ENCODE measurements at regions not wholly inside any gene's neighbourhood (a gene's known extent, or its start where the extent isn't known, plus 50 kb on each side); places are given as distances from the start of the nearest gene placed in this dataset.

DNA sequence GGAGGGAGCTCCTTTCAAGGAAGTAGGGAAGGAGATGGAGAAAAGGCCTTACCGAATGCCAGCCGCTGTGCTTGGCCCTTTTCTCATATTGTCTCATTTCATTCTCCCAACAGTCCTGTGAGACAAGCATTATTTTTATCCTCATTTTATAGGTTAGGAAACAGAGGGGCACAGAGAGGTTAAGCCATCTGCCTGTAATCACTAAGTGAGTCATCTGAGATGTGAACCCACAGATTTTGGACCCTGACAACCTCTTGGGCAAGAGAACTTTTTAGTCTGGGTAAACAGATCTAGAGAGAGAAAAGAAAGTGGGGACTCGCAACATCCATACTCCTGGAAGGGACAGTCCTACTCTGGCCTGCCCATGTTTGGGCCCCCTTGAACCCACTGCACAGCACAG lies 91.7 kb upstream of the LCLAT1 start:
- DNase-seq (ENCODE audit: low read depth in 4 of 6, low spot score in 6 of 6): no peak
- Histone ChIP-seq H3K27ac (ENCODE audit: low read depth, low read length) (no peak overlapping the region), H3K36me3 (ENCODE audit: control insufficient read depth, insufficient read depth, low read length) (no peaks in the 10 kb centered on the region), H3K4me3 (ENCODE audit: low read depth, low read length) (no peak overlapping the region), H3K27me3 (ENCODE audit: control insufficient read depth, insufficient read depth, low read length) (no peaks in the 10 kb centered on the region), H3K4me1 (ENCODE audit: control insufficient read depth, insufficient read depth, low read length) (peaks cover 3% of the 10 kb centered on the region), H3K9me3 (ENCODE audit: control insufficient read depth, insufficient read depth, low read length) (no peaks in the 10 kb centered on the region)
- WGBS (ENCODE audit: insufficient coverage): 100% methylated on average over 1 of the region's 3 CpGs

DNA sequence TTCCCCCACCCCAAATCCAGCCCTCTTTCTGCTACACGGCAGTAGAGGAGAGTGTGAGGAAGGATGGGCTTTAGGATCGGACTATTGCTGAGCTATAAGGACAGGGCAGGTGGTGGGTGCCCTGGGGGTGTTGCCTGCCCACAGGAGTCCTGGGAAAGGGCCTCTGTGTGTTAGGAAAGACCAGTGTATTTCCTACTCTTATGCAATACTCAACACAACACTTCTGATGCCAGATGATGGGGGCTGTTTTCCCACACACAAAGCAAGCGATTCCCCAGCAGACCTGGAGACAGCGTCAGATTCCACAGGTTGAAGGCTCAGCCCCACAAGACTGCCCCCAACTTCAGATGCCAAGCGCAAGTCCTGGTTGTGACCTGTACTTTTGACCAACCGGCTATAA lies 91.0 kb upstream of the LCLAT1 start:
- WGBS (ENCODE audit: insufficient coverage): 100% methylated on average over 3 of the region's 6 CpGs
- H3K27me3 ChIP-seq (ENCODE audit: control insufficient read depth, insufficient read depth, low read length): no peaks in the 10 kb centered on the region
- no peaks in the 10 kb centered on the region for H3K36me3 ChIP-seq (ENCODE audit: control insufficient read depth, insufficient read depth, low read length)
- H3K4me1 ChIP-seq (ENCODE audit: control insufficient read depth, insufficient read depth, low read length): peaks cover 1% of the 10 kb centered on the region
- H3K4me3 ChIP-seq (ENCODE audit: low read depth, low read length): no peak overlapping the region
- H3K9me3 ChIP-seq (ENCODE audit: control insufficient read depth, insufficient read depth, low read length): no peaks in the 10 kb centered on the region
- H3K27ac ChIP-seq (ENCODE audit: low read depth, low read length): no peak overlapping the region
- no peak for DNase-seq (ENCODE audit: low read depth in 4 of 6, low spot score in 6 of 6)

DNA sequence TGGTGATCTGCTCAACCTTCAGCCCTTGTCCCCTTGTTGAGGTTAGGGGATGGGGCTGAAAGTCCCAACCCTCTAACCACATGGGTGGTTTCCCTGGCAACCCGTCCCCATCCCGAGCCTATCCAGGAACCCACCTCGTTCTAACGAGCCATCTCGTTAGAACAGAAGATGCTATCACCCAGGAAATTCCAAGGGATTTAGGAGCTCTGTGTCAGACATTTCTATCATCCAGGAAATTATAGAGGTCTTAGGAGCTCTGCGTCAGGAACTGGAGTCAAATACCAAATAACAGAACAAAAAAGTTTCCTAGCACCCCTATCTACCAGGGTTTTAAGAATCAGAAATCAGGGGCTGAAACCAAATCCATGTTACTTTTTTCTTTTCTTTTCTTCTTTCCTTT lies 90.3 kb upstream of the LCLAT1 start:
- Histone ChIP-seq H3K4me3 (ENCODE audit: low read depth, low read length) (no peak overlapping the region), H3K9me3 (ENCODE audit: control insufficient read depth, insufficient read depth, low read length) (no peaks in the 10 kb centered on the region), H3K27me3 (ENCODE audit: control insufficient read depth, insufficient read depth, low read length) (no peaks in the 10 kb centered on the region), H3K27ac (ENCODE audit: low read depth, low read length) (no peak overlapping the region), H3K36me3 (ENCODE audit: control insufficient read depth, insufficient read depth, low read length) (no peaks in the 10 kb centered on the region), H3K4me1 (ENCODE audit: control insufficient read depth, insufficient read depth, low read length) (no peaks in the 10 kb centered on the region)
- no peak for DNase-seq (ENCODE audit: low read depth in 4 of 6, low spot score in 6 of 6)
- 73% methylated on average over 3 of the region's 6 CpGs for WGBS (ENCODE audit: insufficient coverage)

DNA sequence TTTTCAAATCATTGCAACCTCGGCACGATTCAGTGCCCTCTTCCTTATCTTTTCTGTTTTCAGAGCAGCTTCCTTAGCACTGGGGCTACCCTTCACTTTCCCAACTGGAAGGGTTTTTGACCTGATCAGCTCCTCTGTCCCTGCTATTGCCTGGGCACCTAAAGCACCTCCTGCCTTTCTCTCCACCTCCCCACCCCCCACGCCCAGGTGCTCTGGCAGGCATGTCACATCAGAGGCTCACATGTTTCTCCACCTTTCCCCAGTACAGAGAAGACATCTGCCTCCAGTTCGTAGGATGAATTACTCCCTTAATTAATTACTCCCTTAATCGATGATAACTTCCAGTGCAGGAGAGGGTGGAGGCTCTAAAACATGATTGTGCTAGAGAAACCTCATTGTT lies 88.7 kb upstream of the LCLAT1 start:
- Histone ChIP-seq H3K9me3 (ENCODE audit: control insufficient read depth, insufficient read depth, low read length) (no peaks in the 10 kb centered on the region), H3K4me1 (ENCODE audit: control insufficient read depth, insufficient read depth, low read length) (no peaks in the 10 kb centered on the region), H3K36me3 (ENCODE audit: control insufficient read depth, insufficient read depth, low read length) (no peaks in the 10 kb centered on the region), H3K4me3 (ENCODE audit: low read depth, low read length) (no peak overlapping the region), H3K27ac (ENCODE audit: low read depth, low read length) (no peak overlapping the region), H3K27me3 (ENCODE audit: control insufficient read depth, insufficient read depth, low read length) (no peaks in the 10 kb centered on the region)
- 100% methylated on average over 2 of the region's 5 CpGs for WGBS (ENCODE audit: insufficient coverage)
- DNase-seq (ENCODE audit: low read depth in 4 of 6, low spot score in 6 of 6): no peak

DNA sequence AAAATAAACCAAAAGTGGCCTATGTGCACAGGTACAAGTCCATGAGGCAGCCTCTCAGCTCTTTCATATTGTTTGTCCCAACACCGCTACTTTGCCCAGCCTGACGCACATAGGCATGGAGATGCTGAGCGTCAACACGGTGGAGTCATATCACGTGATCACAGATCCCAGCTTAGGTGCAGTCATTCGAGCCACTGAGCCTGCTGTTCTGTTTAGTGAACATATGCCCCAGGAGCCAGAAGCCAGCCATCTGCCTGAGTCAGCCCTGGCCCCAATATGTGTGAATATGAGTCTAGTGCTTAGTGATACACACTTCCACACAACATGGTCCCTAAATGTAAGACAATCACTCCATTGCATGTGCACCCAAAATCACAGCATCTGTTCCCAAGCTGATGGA lies 88.2 kb upstream of the LCLAT1 start:
- WGBS (ENCODE audit: insufficient coverage): 86% methylated on average over 6 of the region's 6 CpGs
- Histone ChIP-seq H3K27me3 (ENCODE audit: control insufficient read depth, insufficient read depth, low read length) (no peaks in the 10 kb centered on the region), H3K9me3 (ENCODE audit: control insufficient read depth, insufficient read depth, low read length) (no peaks in the 10 kb centered on the region), H3K4me1 (ENCODE audit: control insufficient read depth, insufficient read depth, low read length) (no peaks in the 10 kb centered on the region), H3K27ac (ENCODE audit: low read depth, low read length) (no peak overlapping the region), H3K4me3 (ENCODE audit: low read depth, low read length) (no peak overlapping the region), H3K36me3 (ENCODE audit: control insufficient read depth, insufficient read depth, low read length) (no peaks in the 10 kb centered on the region)
- DNase-seq (ENCODE audit: low read depth in 4 of 6, low spot score in 6 of 6): peak in 2 of 6 donors; percentile 25 to 35

DNA sequence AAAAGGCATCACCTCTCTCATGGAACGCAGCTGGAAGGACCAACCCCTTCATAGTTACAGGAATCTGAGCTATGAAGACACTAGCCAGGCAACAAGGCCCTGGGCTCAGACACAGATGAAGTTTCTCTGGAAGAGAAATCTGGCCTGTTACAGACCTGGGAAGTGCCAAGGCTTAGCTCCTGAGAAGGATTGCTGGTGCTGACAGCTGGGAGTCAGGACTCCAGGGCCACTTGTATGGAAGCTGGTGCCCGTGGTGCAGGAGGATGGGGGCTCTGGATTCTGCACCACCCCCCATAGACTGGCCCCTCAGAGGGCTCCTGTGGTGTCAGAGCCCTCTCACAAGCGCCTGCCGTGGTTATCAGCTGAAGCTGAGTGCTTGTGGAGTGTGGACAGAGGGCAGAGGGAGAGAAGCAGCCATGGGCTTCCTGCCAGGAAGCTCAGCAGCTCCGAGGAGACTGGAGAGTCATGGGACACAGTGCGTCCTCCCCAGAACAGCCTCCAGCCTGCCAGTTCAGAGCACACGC lies 87.3 kb upstream of the LCLAT1 start:
- DNase-seq (ENCODE audit: low read depth in 4 of 6, low spot score in 6 of 6): no peak

DNA sequence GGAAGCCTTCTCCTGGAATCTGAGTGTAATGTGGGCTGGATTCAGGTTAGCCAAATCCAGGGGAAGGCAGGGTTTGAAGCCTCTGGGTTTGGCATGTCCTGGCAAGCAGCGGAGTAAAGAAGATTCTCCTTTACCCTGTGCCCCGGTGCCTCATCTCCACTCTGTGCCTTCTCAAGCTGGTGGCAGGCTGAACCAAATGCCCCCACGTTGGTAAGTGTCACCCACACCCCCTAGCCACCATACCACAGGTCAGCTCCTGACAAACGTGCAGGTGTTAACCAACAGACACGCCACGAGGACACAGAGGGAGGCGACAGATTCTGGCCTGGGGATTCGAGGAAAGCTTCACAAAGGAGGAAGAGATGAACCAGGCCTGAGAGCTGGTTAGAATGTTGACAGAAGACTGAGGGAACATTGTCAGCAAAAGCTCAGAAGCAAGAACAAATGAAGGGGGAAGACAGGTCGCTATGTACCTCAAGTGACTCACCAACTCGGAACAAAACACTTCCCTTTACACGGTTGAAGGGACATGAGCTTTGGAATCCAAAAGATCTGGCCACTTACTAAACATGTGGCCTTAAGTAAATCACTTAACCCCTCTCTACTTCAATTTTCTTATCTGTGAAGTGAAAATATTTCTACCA lies 85.2 kb upstream of the LCLAT1 start:
- H3K4me3 ChIP-seq (ENCODE audit: low read depth, low read length): no peak overlapping the region
- no peak overlapping the region for H3K27ac ChIP-seq (ENCODE audit: low read depth, low read length)
- H3K36me3 ChIP-seq (ENCODE audit: control insufficient read depth, insufficient read depth, low read length): no peaks in the 10 kb centered on the region
- no peaks in the 10 kb centered on the region for H3K27me3 ChIP-seq (ENCODE audit: control insufficient read depth, insufficient read depth, low read length)
- H3K9me3 ChIP-seq (ENCODE audit: control insufficient read depth, insufficient read depth, low read length): no peaks in the 10 kb centered on the region
- DNase-seq (ENCODE audit: low read depth in 4 of 6, low spot score in 6 of 6): no peak
- WGBS (ENCODE audit: insufficient coverage): 80% methylated on average over 7 of the region's 11 CpGs
- H3K4me1 ChIP-seq (ENCODE audit: control insufficient read depth, insufficient read depth, low read length): no peaks in the 10 kb centered on the region

More for the DNA sequence above, 87.3 kb upstream of the LCLAT1 start:
- H3K4me1 ChIP-seq (ENCODE audit: control insufficient read depth, insufficient read depth, low read length): no peaks in the 10 kb centered on the region
- H3K27ac ChIP-seq (ENCODE audit: low read depth, low read length): no peak overlapping the region
- H3K27me3 ChIP-seq (ENCODE audit: control insufficient read depth, insufficient read depth, low read length): no peaks in the 10 kb centered on the region
- WGBS (ENCODE audit: insufficient coverage): 65% methylated on average over 5 of the region's 7 CpGs
- H3K4me3 ChIP-seq (ENCODE audit: low read depth, low read length): no peak overlapping the region
- no peaks in the 10 kb centered on the region for H3K9me3 ChIP-seq (ENCODE audit: control insufficient read depth, insufficient read depth, low read length)
- H3K36me3 ChIP-seq (ENCODE audit: control insufficient read depth, insufficient read depth, low read length): no peaks in the 10 kb centered on the region

DNA sequence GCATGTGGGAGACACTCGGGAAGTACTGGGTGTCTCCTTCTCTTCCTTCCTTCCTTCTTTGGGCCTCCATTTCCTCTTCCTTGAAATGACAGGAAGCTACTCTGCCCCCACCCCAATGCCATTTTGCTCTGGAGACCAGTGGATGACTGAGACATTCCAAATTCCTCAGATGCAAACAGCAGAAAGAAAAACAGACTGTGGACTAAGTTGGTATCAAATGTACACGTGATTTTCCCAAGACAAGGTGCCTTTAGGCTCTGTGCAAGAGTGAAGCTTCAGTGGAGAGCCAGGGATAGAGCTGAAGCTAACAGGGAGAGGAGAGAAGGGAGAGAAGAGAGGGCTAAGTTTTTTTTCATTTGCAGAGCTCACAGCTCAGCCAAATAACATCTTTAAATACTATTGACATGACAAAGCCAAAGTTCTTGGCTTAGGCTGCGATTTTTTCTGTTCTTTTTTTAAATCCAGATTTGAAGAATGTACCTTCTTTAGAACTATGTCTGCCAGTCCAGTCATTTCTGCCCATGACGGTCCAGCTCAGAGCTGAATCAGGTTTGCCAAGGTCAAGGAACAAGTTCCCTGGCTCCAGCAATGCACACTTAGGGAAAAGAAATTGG lies 84.5 kb upstream of the LCLAT1 start:
- no peak for DNase-seq (ENCODE audit: low read depth in 4 of 6, low spot score in 6 of 6)
- 89% methylated on average over 4 of the region's 4 CpGs for WGBS (ENCODE audit: insufficient coverage)
- H3K4me3 ChIP-seq (ENCODE audit: low read depth, low read length): no peak overlapping the region
- no peaks in the 10 kb centered on the region for H3K4me1 ChIP-seq (ENCODE audit: control insufficient read depth, insufficient read depth, low read length)
- H3K9me3 ChIP-seq (ENCODE audit: control insufficient read depth, insufficient read depth, low read length): no peaks in the 10 kb centered on the region
- no peaks in the 10 kb centered on the region for H3K36me3 ChIP-seq (ENCODE audit: control insufficient read depth, insufficient read depth, low read length)
- no peaks in the 10 kb centered on the region for H3K27me3 ChIP-seq (ENCODE audit: control insufficient read depth, insufficient read depth, low read length)
- H3K27ac ChIP-seq (ENCODE audit: low read depth, low read length): no peak overlapping the region

DNA sequence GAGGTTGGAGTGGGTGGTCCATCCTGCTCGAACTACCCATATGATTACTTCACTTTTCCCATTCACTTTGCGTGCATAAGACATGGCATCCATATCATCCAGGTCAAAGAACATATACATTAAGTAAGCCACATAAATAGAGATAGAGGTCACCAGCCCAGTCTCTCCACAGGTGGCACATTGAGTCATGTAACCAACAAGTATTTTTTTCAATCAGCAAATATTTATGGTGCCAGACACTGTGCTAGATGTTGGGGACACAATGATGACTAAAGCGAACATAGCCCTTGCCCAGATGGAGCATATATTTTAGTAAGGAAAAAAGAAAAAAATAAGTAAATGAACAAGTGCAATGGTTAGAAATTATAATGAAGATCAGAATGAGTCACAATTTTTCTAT lies 83.6 kb upstream of the LCLAT1 start:
- Histone ChIP-seq H3K36me3 (ENCODE audit: control insufficient read depth, insufficient read depth, low read length) (no peaks in the 10 kb centered on the region), H3K27ac (ENCODE audit: low read depth, low read length) (no peak overlapping the region), H3K9me3 (ENCODE audit: control insufficient read depth, insufficient read depth, low read length) (no peaks in the 10 kb centered on the region), H3K27me3 (ENCODE audit: control insufficient read depth, insufficient read depth, low read length) (no peaks in the 10 kb centered on the region), H3K4me3 (ENCODE audit: low read depth, low read length) (no peak overlapping the region), H3K4me1 (ENCODE audit: control insufficient read depth, insufficient read depth, low read length) (no peaks in the 10 kb centered on the region)
- WGBS (ENCODE audit: insufficient coverage): 92% methylated on average over 2 of the region's 3 CpGs
- DNase-seq (ENCODE audit: low read depth in 4 of 6, low spot score in 6 of 6): no peak

DNA sequence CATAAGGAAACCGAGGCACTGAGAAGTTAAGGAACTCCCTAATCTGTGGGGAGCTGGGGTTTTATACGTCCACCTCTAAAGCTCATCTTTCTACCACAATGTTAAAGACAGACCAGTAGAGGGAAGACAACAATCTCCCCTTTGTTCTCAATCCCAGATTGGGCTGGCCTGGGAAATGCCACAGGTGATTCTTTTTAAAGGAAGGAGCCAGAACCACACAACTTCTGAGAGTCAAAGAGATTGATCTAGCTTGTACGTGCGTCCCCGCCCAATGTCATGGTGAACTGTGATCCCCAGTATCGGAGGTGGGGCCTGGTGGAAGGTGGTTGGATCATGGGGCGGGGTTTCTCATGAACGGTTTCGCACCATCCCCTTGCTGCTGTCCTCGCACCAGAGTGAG lies 81.8 kb upstream of the LCLAT1 start:
- WGBS (ENCODE audit: insufficient coverage): 88% methylated on average over 4 of the region's 10 CpGs
- DNase-seq (ENCODE audit: low read depth in 4 of 6, low spot score in 6 of 6): no peak
- H3K4me3 ChIP-seq (ENCODE audit: low read depth, low read length): no peak overlapping the region
- no peak overlapping the region for H3K27ac ChIP-seq (ENCODE audit: low read depth, low read length)
- H3K27me3 ChIP-seq (ENCODE audit: control insufficient read depth, insufficient read depth, low read length): no peaks in the 10 kb centered on the region
- H3K4me1 ChIP-seq (ENCODE audit: control insufficient read depth, insufficient read depth, low read length): no peaks in the 10 kb centered on the region
- no peaks in the 10 kb centered on the region for H3K9me3 ChIP-seq (ENCODE audit: control insufficient read depth, insufficient read depth, low read length)
- H3K36me3 ChIP-seq (ENCODE audit: control insufficient read depth, insufficient read depth, low read length): no peaks in the 10 kb centered on the region

Data from spinal cord (tissue), 9 donors.